SJSA1 (cell line): ENCODE measurements at regions not wholly inside any gene's neighbourhood (a gene's known extent, or its start where the extent isn't known, plus 50 kb on each side); places are given as distances from the start of the nearest gene placed in this dataset.

Experiments used
- DNase-seq, 2 experiments: peaks; one replicate each; pipeline ENCODE4 v3.0.0-alpha.2; 2015 to 2020; ENCODE audit warnings: low spot score in 2 of 2, low read depth in 1 of 2
- H3K27ac ChIP-seq: fragments of 250-450 bp; sonication (Bioruptor Pico); 2 replicates; pipeline ENCODE4 v1.5.1; 2020; ENCODE audit warnings: mild to moderate bottlenecking, moderate library complexity
- H3K27me3 ChIP-seq: fragments of 250-450 bp; sonication (Bioruptor Pico); replicated peaks from 2 replicates; pipeline ENCODE4 v1.5.1; 2020; ENCODE audit warnings: mild to moderate bottlenecking, moderate library complexity
- H3K36me3 ChIP-seq: fragments of 250-450 bp; sonication (Bioruptor Pico); 2 replicates; pipeline ENCODE4 v1.5.1; 2020; ENCODE audit warnings: mild to moderate bottlenecking
- H3K4me1 ChIP-seq: fragments of 250-450 bp; sonication (Bioruptor Pico); replicated peaks from 2 replicates; pipeline ENCODE4 v1.6.1; 2021; ENCODE audit warnings: mild to moderate bottlenecking
- H3K4me3 ChIP-seq: fragments of 250-450 bp; sonication (Bioruptor Pico); 2 replicates; pipeline ENCODE4 v1.5.1; 2020; ENCODE audit warnings: mild to moderate bottlenecking
- H3K9me3 ChIP-seq: fragments of 250-450 bp; sonication (Bioruptor Pico); replicated peaks from 2 replicates; pipeline ENCODE4 v1.5.1; 2020; ENCODE audit warnings: mild to moderate bottlenecking

DNA sequence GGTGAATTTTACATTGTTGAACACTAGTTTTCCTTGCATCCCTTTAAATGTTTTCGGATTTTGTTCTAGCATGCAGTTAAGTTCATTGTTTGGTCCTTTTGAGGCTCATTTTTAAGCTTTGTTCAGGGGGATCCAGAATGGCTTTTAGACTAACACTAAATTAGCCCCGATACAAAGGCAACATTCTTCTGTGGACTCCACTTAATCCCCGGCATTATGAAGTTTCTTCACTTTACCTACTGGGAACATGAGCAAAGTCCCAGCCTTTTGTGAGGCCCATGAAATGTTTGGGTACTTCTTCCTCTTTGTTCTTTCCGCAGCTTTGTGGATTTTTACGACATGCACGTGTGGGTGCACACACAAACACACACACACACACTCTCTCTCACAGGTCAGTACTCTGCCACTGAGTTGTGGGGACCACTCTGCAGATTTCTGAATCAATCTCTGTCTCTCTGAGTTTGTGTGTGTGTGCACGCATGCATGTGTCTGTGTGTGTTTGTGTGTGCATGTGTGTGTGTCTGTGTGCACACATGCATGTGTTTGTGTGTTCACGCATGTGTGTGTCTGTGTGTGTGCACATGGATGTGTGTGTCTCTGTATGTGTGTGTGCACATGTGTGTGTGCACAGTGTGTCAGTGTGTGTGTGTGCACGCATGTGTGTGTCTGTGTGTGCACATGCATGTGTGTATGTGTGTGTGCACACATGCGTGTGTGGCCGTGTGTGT is 240.4 kb upstream of the TNRC6C start:
- Histone ChIP-seq H3K9me3 (peaks cover 3% of the 10 kb centered on the region), H3K4me3 (no peak overlapping the region), H3K27ac (no peak overlapping the region), H3K4me1 (no peaks in the 10 kb centered on the region), H3K27me3 (no peaks in the 10 kb centered on the region; the same call in 1 of the 2 replicates), H3K36me3 (no peaks in the 10 kb centered on the region)
- DNase-seq = no peak

DNA sequence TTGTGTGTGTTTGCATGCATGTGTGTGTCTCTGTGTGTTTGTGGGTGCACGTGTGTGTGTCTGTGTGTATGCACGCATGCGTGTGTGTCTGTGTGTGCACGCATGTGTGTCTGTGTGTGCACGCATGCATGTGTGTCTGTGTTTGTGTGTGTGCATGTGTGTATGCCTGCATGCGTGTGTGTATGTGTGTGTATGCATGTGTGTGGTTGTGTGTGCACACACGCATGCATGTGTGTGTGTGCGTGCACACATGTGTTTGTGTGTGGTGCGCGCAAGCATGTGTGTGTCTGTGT is 239.9 kb upstream of the TNRC6C start:
- Histone ChIP-seq H3K9me3 (peaks cover 3% of the 10 kb centered on the region), H3K36me3 (no peaks in the 10 kb centered on the region), H3K27me3 (no peaks in the 10 kb centered on the region; the same call in 1 of the 2 replicates), H3K4me1 (no peaks in the 10 kb centered on the region), H3K27ac (no peak overlapping the region), H3K4me3 (no peak overlapping the region)
- DNase-seq = peak in 1 of 2 experiments; percentile 17

DNA sequence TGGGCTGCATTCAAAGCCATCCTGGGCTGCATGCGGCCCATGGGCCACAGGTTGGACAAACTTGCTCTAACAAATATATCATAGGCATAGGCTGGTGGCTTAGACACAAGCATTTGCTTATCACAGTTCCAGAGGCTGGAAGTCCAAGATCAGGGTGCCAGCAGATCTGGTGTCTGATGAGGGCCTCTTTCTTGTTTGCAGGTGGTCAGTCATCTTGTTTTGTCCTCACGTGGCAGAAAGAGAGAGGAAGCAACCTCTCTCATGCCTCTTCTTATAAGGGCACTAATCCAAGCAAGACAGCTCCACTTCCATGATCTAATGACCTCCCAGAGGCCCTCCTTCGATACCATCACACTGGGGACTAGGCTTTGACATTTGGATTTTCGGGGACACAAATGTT is 238.7 kb upstream of the TNRC6C start:
- Histone ChIP-seq H3K27ac (no peak overlapping the region), H3K27me3 (no peaks in the 10 kb centered on the region; the same call in 1 of the 2 replicates), H3K36me3 (no peaks in the 10 kb centered on the region), H3K4me3 (no peak overlapping the region), H3K9me3 (peaks cover 3% of the 10 kb centered on the region), H3K4me1 (no peaks in the 10 kb centered on the region)
- peak in 1 of 2 experiments; percentile 16 for DNase-seq

DNA sequence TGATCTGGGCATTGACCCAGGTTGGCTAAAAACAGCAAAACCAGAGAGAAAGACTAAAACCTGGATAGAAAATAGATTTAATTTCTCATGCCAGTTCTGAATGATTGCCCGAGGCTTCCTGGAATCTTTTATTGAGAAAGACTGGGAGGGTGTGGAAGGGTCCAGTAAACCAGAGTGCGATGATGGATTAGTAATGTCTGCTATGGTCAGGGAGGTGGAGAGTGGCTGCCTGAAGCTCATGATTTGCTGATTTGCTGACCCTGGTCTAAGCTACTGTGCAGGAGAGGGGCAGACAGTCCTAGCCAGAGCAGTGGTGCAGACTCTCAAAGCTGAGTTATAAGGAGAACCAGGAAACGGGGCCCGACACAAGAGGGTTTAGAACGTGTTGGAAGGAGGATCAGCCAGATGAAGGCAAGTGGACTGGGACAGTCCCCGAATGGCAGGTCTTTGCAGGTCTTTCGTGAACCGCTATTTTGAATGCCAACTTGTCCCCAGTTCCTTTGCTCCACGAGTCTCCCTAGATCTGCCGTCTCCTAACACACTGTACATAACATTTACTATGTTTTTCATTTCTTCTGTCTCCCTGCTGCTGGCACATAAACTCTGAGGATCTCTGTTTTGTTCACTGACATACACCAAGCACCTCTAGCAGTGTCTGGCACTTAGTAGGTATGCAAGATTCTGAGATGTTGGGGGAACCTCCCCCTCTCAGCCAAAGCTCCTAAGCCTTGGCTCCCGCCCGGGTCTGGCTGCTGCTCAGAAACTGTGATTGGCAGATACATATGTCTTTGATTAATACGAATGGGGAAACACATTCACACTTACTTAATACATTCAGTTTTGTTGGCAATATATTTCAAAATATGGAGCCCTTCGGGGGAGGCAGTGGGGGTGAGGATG is 237.3 kb upstream of the TNRC6C start:
- DNase-seq = peak in 1 of 2 experiments; percentile 34
- H3K4me3 ChIP-seq = no peak overlapping the region
- no peaks in the 10 kb centered on the region; the same call in 1 of the 2 replicates for H3K27me3 ChIP-seq
- H3K36me3 ChIP-seq = no peaks in the 10 kb centered on the region
- no peaks in the 10 kb centered on the region for H3K4me1 ChIP-seq
- H3K9me3 ChIP-seq = peaks cover 3% of the 10 kb centered on the region
- H3K27ac ChIP-seq = no peak overlapping the region

DNA sequence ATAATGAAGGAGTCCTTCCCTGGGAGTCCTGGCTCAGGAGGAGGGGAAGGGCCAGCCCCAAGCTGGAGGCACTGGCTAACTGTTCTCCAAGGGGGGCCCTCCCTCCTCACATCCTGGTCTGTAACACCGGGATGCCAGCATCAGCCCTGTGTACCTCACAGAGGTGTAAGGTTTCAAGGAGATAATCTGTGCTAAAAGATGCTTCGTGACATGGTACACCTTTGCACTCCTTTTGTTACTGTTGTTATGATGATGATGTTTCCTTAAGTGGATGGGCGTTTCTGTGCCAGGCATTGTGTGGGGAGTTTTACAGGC is 236.7 kb upstream of the TNRC6C start:
- Histone ChIP-seq H3K27ac (no peak overlapping the region), H3K4me1 (no peaks in the 10 kb centered on the region), H3K4me3 (no peak overlapping the region), H3K9me3 (peaks cover 3% of the 10 kb centered on the region; the same call in 1 of the 2 replicates), H3K36me3 (no peaks in the 10 kb centered on the region), H3K27me3 (no peaks in the 10 kb centered on the region; the same call in 1 of the 2 replicates)
- no peak for DNase-seq

DNA sequence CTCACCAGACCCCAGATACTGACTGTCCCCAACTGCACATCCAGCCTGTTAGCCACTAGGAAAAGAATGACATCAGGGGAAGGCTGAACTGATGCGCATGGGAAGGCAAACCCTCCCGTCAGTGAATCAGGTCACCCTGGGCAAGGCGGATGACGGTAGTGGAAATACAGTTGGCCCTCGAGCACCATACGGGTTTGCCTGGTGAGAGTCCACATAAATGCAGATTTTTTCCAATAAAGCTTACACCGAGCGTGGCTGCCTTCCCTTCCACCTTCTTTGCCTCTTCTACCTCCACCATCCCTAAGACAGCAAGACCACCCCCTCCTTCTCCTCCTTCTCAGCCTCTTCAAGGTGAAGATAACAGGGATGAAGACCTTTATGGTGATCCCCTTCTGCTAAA is 236.1 kb upstream of the TNRC6C start:
- H3K27me3 ChIP-seq = no peaks in the 10 kb centered on the region; the same call in 1 of the 2 replicates
- no peaks in the 10 kb centered on the region for H3K4me1 ChIP-seq
- H3K27ac ChIP-seq = no peak overlapping the region
- no peak overlapping the region for H3K4me3 ChIP-seq
- peaks cover 3% of the 10 kb centered on the region; the same call in 1 of the 2 replicates for H3K9me3 ChIP-seq
- peak in 1 of 2 experiments; percentile 16 for DNase-seq
- H3K36me3 ChIP-seq = no peaks in the 10 kb centered on the region

DNA sequence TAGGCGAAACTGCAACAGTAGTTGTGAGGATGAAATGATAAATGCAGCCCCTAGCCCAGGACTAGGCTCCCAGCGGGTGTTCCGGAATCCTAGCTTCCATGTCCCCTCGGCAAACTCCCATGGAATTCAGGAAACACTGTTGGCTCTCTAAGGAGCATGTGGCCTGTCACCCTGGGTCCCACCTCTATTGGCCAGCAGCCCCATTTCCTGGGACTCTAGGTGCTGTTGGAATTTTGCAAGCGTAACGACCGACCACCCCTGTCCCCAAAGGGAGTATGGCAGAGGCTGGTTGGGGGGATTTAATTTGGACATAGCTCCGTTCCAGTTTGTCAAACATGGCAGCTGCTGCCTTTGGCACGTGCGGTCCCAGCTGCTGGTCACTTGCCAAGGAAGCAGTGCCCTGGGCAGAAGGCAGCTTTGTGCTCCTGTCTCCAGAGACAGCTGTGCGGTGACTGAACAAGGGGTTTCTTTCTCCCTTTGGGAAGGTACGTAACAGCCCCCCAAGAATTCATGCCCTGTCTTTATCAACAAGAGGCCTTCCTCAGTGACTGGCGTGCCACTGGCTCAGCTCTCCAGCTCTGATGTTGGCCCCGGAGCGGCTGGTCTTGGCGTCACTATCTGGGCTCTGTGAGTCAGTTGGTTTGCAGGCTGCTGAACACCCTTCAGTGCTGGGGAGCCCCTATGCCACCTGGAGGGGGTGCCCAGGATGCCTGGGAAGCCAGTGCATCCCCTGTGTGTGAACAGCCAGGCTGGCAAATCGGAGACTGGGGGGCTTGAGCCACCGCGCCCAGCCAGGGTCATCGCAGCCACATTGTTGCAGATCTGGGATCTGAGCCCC is 235.2 kb upstream of the TNRC6C start:
- Histone ChIP-seq H3K4me3 (no peak overlapping the region), H3K27me3 (no peaks in the 10 kb centered on the region; the same call in 1 of the 2 replicates), H3K4me1 (no peaks in the 10 kb centered on the region), H3K27ac (no peak overlapping the region), H3K36me3 (no peaks in the 10 kb centered on the region), H3K9me3 (no peaks in the 10 kb centered on the region; the same call in 1 of the 2 replicates)
- DNase-seq = peak in 1 of 2 experiments; percentile 46

DNA sequence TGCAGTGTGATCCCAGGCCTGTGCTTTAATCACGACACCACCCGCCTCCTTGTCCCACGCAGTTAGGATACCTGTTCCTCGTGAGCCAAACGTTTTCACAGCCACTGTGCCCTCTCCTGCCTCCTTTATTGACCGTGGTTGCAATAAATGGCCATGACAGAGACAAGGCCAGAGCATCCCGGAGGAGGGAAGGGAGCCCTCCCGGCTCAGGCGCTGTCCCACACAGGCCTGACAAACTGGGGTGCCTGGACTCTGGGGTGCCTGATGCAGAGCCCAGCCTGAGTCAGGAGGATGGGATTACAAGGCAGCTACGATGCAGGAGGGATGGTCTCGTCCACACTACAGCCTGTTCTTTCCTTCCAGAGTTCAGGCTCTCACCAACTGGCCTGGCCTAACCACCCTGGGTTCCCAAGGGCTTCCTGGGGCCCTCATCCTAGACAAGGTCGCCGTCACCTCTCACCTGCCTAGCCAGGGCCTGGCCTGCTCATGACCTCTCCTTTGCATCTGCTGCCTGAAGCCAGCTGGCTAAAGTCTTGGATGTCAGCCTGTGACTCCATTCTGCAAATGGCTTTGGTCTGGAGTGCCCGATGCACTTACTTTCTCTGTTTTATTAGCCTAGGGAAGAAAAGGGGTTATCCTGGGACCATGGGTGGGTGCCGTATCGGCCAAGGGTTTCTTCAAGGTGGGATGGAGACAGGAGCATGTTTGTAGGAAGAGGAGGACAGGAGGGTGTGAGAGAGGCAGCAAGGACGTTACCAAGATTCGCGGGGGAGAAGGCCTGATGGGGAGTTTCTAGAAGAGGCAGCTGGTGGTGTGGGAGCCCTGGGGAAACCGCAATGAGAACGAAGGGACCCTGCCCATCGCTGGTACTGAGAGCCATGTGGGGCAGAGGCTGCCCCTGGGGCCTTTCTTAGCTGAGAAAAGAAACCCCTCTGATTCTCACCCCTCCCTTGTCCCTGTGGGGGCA is 234.3 kb upstream of the TNRC6C start:
- Histone ChIP-seq H3K9me3 (no peaks in the 10 kb centered on the region), H3K27ac (no peak overlapping the region), H3K27me3 (peaks cover 1% of the 10 kb centered on the region), H3K36me3 (no peaks in the 10 kb centered on the region), H3K4me3 (no peak overlapping the region), H3K4me1 (no peaks in the 10 kb centered on the region)
- peak in 1 of 2 experiments; percentile 41 for DNase-seq

DNA sequence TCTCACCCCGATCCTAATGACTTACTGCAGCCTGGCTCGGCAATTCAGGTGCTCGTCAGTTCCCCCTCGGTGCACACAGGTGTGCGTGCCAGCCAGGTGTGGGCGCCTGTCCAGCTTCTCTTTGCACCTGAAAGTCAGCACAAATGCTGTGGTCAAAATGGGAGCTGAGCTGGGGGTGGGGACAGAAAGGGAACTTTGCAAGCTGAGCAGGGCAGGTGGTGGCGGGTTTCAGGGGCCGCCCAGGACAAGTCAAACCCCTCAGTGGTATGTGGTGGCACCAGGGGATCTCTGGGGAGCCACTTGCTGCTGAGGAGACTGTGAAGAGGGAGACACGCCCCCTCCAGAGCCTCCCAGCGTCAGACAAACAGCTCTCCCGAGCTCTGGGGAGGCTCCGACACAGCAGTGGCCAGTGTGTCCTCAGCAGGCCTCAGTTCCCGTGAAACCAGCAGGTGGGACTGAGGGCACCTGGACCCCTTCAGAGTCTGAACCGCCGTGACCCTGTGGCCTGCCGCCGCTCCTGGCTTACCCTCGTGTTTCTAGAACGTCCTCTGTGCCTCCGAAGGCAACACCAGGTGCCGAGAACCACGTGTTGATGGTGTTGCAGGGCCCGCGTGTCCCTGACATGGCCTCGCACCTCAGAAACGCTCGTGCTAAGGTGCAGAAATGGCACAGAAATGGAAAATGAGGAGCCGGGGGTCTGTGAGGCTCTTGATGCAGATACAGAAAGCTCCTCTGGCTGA is 233.5 kb upstream of the TNRC6C start:
- H3K4me1 ChIP-seq = no peaks in the 10 kb centered on the region
- H3K36me3 ChIP-seq = no peaks in the 10 kb centered on the region
- H3K27ac ChIP-seq = no peak overlapping the region
- DNase-seq = peak in 1 of 2 experiments; percentile 43
- no peaks in the 10 kb centered on the region for H3K9me3 ChIP-seq
- no peak overlapping the region for H3K4me3 ChIP-seq
- peaks cover 8% of the 10 kb centered on the region for H3K27me3 ChIP-seq

DNA sequence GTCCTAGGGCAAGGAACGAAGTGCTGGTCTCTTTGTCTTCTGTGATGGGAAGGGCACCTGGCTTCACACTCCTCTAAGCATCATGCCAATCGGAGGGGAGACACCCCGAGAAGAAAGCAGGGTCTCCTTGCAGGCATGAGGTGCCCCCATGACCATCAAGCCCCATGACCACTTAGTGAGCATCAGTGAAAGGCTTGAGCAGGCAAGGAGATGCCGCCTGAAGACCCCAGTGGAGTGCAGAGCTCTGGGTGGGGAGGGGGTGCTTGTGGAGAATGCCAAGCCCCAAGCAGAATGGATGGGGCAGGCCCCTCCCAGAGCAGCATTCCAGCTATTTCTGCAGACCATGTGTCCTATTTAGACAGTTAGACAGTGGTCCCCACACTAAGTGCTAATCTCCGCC is 232.7 kb upstream of the TNRC6C start:
- Histone ChIP-seq H3K27ac (no peak overlapping the region), H3K4me1 (no peaks in the 10 kb centered on the region), H3K9me3 (no peaks in the 10 kb centered on the region), H3K27me3 (peaks cover 8% of the 10 kb centered on the region; the same call in 1 of the 2 replicates), H3K36me3 (no peaks in the 10 kb centered on the region), H3K4me3 (no peak overlapping the region)
- DNase-seq = peak in 1 of 2 experiments; percentile 41

DNA sequence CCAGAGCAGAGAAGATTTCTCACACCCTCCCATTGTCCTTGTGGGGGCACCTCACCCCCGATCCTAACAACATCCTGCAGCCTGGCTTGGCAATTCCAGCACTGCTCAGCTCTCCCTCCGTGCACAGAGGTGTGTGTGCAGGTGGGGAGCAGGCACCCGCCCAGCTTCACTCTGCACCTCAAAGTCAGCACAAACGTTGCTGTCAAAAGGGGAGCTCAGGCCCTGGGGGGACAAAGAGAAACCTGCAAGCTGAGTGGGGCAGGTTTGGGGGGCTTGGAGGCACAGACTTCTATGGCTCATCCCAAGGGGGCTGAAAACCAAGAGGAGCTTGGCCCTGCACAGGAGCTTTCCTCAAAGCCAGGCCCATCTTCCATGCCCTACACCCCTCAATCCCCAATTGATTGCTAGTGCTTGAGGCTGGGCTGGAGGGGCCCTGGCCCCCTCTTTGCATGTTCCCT is 231.9 kb upstream of the TNRC6C start:
- Histone ChIP-seq H3K36me3 (no peaks in the 10 kb centered on the region), H3K4me1 (no peaks in the 10 kb centered on the region), H3K9me3 (no peaks in the 10 kb centered on the region), H3K27me3 (peaks cover 8% of the 10 kb centered on the region; the same call in 1 of the 2 replicates), H3K27ac (no peak overlapping the region), H3K4me3 (no peak overlapping the region)
- DNase-seq = peak in 1 of 2 experiments; percentile 35

DNA sequence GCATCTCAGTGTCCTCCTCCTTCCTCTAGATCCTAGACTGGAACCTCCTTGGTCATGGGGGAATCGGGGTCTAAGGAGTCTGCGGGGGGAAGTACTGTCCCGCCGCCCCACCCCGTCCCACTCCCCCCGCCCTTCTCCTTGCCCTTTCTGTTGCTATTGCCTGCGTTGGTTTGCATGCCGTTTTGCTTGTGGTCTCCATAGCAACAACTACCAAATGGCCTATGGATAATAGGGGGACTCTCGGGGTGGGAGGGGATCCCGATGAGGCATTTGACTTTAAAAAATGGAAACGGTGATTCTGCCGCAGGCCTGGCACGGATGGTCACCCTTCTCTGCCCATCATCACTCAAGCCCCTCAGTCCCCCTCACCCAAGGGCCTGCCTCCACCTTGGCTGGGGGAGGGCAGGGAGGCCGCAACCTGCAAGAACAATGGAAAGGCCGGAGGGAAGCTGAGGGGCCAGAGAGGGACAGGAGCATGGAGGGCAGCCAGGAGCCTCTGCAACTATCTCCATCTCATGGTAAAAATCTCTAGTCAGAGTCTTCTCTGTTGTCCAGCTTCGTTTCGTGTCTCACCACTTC is 231.4 kb upstream of the TNRC6C start:
- no peaks in the 10 kb centered on the region for H3K4me1 ChIP-seq
- peak in 1 of 2 experiments; percentile 41 for DNase-seq
- H3K27ac ChIP-seq = no peak overlapping the region
- no peak overlapping the region for H3K4me3 ChIP-seq
- no peaks in the 10 kb centered on the region for H3K36me3 ChIP-seq
- no peaks in the 10 kb centered on the region for H3K9me3 ChIP-seq
- H3K27me3 ChIP-seq = peaks cover 8% of the 10 kb centered on the region; the same call in 1 of the 2 replicates
